HFFc6 (cell line): ENCODE measurements at regions not wholly inside any gene's neighbourhood (a gene's known extent, or its start where the extent isn't known, plus 50 kb on each side); places are given as distances from the start of the nearest gene placed in this dataset.
A peak's percentile ranks its signal among the peaks of the same experiment; 100 is the strongest.
"Not testable (repeated sequence)": the region's sequence is repeated elsewhere in the genome, so short reads cannot be mapped to it uniquely, and the experiment has no call there.

ENCODE experiments used
- DNase-seq: peaks from one replicate; pipeline ENCODE4 v3.0.0-alpha.2; 2018
- H3K27ac Mint-ChIP-seq: 2 replicates; pipeline ENCODE4 v1.8.0; 2020; ENCODE audit warnings: mild to moderate bottlenecking, mixed read lengths
- H3K27me3 Mint-ChIP-seq: 2 replicates; pipeline ENCODE4 v1.8.0; 2021; ENCODE audit warnings: mild to moderate bottlenecking, moderate library complexity, mixed read lengths; ENCODE audit not compliant: insufficient read depth
- H3K36me3 Mint-ChIP-seq: 2 replicates; pipeline ENCODE4 v1.8.0; 2021; ENCODE audit warnings: low read depth, mixed read lengths
- H3K4me1 Mint-ChIP-seq: 2 replicates; pipeline ENCODE4 v1.8.0; 2020; ENCODE audit warnings: low read depth, mixed read lengths
- H3K4me3 Mint-ChIP-seq: 2 replicates; pipeline ENCODE4 v1.8.0; 2020; ENCODE audit warnings: mild to moderate bottlenecking, moderate library complexity, mixed read lengths
- H3K9me3 Mint-ChIP-seq: 2 replicates; pipeline ENCODE4 v1.8.0; 2020; ENCODE audit warnings: mild to moderate bottlenecking, mixed read lengths
- TF ChIP-seq, protein P1 (sequence below): fragments of 200-600 bp; sonication (generic); IDR thresholded peaks from 2 replicates; pipeline ENCODE4 v1.5.0; 2021; ENCODE audit warnings: antibody characterized with exemption, mild to moderate bottlenecking

DNA sequence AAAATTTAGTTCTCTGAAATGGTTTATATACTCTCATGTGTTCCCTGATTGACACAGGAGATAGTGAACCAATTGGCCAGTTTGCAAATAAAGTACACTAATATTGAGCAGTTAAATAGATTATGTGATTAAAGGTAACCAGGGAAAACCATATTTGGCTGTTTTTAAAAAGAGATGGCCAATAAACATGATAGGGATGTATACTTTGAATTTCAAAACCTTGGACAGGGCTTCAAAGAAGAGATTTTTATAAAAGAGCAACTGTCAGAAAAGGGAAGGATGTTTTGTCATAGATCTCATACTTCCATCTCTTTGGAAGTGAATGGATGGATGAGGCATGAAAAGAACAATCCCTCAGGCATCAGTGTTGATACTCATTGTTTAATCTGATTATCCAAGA, 825.3 kb downstream of the STIM2 start:
- Mint-ChIP-seq H3K36me3 (no peaks in the 10 kb centered on the region), H3K27ac (no peak overlapping the region), H3K9me3 (no peaks in the 10 kb centered on the region), H3K4me1 (no peaks in the 10 kb centered on the region), H3K4me3 (no peak overlapping the region), H3K27me3 (peaks cover 8% of the 10 kb centered on the region)
- no peak for DNase-seq
- TF ChIP-seq, protein P1, sequence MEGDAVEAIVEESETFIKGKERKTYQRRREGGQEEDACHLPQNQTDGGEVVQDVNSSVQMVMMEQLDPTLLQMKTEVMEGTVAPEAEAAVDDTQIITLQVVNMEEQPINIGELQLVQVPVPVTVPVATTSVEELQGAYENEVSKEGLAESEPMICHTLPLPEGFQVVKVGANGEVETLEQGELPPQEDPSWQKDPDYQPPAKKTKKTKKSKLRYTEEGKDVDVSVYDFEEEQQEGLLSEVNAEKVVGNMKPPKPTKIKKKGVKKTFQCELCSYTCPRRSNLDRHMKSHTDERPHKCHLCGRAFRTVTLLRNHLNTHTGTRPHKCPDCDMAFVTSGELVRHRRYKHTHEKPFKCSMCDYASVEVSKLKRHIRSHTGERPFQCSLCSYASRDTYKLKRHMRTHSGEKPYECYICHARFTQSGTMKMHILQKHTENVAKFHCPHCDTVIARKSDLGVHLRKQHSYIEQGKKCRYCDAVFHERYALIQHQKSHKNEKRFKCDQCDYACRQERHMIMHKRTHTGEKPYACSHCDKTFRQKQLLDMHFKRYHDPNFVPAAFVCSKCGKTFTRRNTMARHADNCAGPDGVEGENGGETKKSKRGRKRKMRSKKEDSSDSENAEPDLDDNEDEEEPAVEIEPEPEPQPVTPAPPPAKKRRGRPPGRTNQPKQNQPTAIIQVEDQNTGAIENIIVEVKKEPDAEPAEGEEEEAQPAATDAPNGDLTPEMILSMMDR: no peak

DNA sequence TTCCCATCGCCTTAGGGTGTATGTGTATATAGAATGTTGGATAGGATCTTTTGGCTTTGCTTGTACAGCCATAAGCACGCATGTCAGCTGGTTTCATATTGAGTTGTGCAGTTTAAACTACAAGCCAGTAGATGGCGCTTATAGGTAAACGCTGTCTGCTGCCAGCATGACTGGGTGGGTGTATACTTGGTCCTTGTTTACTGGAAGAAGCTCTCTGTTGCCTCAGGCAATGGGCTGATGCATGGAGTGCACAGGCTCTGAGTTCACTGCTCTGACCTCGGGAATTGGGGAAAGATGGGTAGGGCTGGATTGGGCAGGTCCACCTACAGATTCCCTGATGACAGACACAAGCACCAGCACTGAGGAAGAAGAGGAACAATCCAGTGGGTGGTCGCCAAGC, 831.5 kb downstream of the STIM2 start:
- peaks cover 8% of the 10 kb centered on the region for H3K4me1 Mint-ChIP-seq
- TF ChIP-seq, protein P1: peak; percentile 83
- peak; percentile 67 for DNase-seq
- H3K27me3 Mint-ChIP-seq: peaks cover 10% of the 10 kb centered on the region
- no peak overlapping the region for H3K4me3 Mint-ChIP-seq
- H3K9me3 Mint-ChIP-seq: no peaks in the 10 kb centered on the region
- no peaks in the 10 kb centered on the region for H3K36me3 Mint-ChIP-seq
- no peak overlapping the region for H3K27ac Mint-ChIP-seq

DNA sequence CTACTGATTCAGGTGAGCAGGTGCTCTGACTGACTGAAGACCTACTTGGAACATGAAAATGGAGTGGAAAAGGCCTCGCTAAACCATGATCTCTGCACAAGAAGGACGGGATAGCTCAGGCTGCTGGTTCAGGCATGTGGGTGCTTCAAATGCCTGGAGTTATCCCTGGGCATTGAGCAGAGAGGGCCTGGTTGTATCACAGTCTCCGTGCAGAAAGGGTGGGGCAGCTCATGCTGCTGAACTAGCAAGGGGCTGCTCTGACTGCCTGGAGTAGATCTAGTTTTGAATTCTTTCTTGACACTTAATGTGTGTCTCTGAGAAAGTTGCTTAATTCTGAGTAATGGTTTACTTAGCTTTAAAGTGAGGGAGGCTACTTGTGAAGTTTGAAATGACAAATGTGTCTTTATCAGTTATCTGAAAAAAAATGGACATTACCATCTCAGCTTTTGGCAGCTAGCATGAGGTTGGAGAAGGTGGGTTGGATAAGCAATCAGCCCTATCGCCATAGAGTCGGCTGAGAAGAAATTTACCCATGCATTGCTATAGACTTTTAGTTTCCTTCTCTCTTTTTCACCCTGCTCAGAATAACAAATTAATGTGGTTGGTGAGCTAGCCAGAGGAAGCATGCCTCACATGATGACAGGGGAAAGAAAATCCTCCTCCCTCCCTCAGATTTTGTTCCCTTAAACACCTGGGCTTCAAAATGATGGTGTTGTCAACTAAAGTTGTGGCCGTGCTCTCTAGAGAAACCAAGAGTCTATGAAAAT, 832.4 kb downstream of the STIM2 start:
- H3K27ac Mint-ChIP-seq: no peak overlapping the region
- TF ChIP-seq, protein P1: no peak
- no peak for DNase-seq
- H3K4me1 Mint-ChIP-seq: peaks cover 8% of the 10 kb centered on the region
- H3K36me3 Mint-ChIP-seq: no peaks in the 10 kb centered on the region
- no peak overlapping the region for H3K4me3 Mint-ChIP-seq
- no peaks in the 10 kb centered on the region for H3K9me3 Mint-ChIP-seq
- peaks cover 8% of the 10 kb centered on the region for H3K27me3 Mint-ChIP-seq

DNA sequence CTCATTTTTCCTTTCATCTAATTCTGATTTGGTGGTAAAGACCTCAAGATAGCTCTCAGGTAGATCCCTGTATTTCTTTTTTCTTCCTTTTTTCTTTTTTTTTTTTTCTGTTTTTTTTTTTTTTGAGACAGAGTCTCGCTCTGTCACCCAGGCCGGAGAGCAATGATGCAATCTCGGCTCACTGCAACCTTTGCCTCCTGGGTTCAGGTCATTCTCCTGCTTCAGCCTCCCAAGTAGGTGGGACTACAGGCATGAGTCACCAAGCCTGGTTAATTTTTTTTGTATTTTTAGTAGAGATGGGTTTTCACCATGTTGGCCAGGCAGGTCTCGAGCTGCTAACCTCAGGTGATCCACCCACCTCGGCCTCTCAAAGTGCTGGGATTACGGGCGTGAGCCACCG, 835.6 kb downstream of the STIM2 start:
- H3K27ac Mint-ChIP-seq, H3K27me3 Mint-ChIP-seq: not testable (repeated sequence)

DNA sequence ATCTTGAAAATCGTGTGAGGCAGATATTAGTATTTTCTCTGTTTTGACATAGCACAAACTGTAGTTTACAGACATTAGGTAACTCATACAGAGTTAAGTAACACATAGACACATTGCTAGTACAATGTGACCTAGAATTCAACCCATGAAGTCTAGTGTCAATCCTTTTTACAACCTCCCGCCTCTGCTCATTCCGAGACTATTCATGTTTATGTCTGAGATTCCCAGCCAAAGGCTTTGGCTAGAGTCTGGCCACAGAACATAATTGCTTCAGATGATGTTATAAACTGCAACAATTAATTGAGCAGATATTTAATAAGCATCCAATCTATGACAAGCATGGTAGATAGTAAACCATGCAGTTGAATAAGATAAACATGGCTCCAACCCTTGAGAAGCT, 841.0 kb downstream of the STIM2 start:
- H3K27me3 Mint-ChIP-seq: no peaks in the 10 kb centered on the region; the same call in 1 of the 2 replicates
- no peaks in the 10 kb centered on the region; the same call in 1 of the 2 replicates for H3K36me3 Mint-ChIP-seq
- TF ChIP-seq, protein P1: no peak
- no peak overlapping the region for H3K4me3 Mint-ChIP-seq
- peaks cover 22% of the 10 kb centered on the region for H3K4me1 Mint-ChIP-seq
- H3K9me3 Mint-ChIP-seq: no peaks in the 10 kb centered on the region; the same call in 1 of the 2 replicates
- no peak for DNase-seq
- no peak overlapping the region for H3K27ac Mint-ChIP-seq

More for the DNA sequence above, 835.6 kb downstream of the STIM2 start:
- not testable (repeated sequence) for H3K36me3 Mint-ChIP-seq, H3K9me3 Mint-ChIP-seq, H3K4me3 Mint-ChIP-seq, DNase-seq, H3K4me1 Mint-ChIP-seq

DNA sequence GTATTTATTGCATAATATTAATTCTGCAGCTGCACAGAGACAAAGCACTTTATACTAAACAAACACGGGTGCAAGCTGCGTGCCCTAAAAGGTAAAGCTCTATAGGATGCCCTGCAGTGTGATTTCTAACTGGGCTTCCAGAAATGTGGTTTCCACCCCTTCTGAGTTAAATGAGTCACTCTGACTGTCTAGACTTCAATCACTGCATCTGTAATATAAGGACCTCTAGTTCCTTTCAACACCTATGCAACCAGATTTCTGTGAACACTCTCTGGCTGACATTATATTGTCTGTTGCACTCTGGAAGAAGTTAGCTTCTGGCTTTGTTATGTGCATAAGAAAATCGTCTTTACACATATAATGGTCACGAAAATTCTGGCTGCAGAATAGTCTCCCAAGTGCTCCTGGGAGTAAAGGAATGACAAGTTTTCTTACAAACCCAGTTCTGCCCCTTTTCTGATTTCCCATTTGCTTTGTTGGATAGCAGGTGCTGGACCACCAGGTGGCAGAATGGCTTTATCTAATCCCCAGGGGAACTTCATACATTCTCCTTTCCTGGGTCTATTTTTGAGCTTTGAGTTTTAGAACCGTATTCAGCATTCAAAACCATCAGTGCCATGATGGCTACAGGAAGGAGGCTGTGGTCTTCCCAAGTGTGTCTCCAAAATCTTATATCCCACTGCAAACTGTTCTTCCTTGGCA, 842.2 kb downstream of the STIM2 start:
- TF ChIP-seq, protein P1: peak; percentile 76

More for the DNA sequence above, 842.2 kb downstream of the STIM2 start:
- no peak overlapping the region for H3K4me3 Mint-ChIP-seq
- H3K27me3 Mint-ChIP-seq: no peaks in the 10 kb centered on the region; the same call in 1 of the 2 replicates
- no peaks in the 10 kb centered on the region; the same call in 1 of the 2 replicates for H3K36me3 Mint-ChIP-seq
- H3K9me3 Mint-ChIP-seq: no peaks in the 10 kb centered on the region; the same call in 1 of the 2 replicates
- H3K27ac Mint-ChIP-seq: no peak overlapping the region
- peaks cover 22% of the 10 kb centered on the region for H3K4me1 Mint-ChIP-seq
- no peak for DNase-seq
